GM19351 (cell line): ENCODE measurements at regions not wholly inside any gene's neighbourhood (a gene's known extent, or its start where the extent isn't known, plus 50 kb on each side); places are given as distances from the start of the nearest gene placed in this dataset.

Source experiments
- ATAC-seq: cut with Tn5 transposase; IDR thresholded peaks from one replicate; pipeline ENCODE4 v1.9.1; 2021; ENCODE audit warnings: mild to moderate bottlenecking, moderate library complexity; ENCODE audit not compliant: unreplicated experiment

- ATAC-seq: no peak
Observed at GRCh38 chr3:148075771-148076716, 621.7 kb upstream of the AGTR1 start.

- ATAC-seq: peak; percentile 54
Observed at GRCh38 chr3:148077318-148077923, 620.3 kb upstream of the AGTR1 start.

GRCh38 chr3:148077965-148078364 is 619.7 kb upstream of the AGTR1 start:
- ATAC-seq: no peak

GRCh38 chr3:148078658-148079057 is 619.0 kb upstream of the AGTR1 start:
- no peak for ATAC-seq

GRCh38 chr3:148079370-148079769 is 618.3 kb upstream of the AGTR1 start:
- no peak for ATAC-seq

GRCh38 chr3:148081926-148082325 is 615.8 kb upstream of the AGTR1 start:
- no peak for ATAC-seq

GRCh38 chr3:148082506-148083280 is 615.0 kb upstream of the AGTR1 start:
- no peak for ATAC-seq

GRCh38 chr3:148083526-148084182 is 614.0 kb upstream of the AGTR1 start:
- no peak for ATAC-seq

GRCh38 chr3:148084931-148085330 is 612.8 kb upstream of the AGTR1 start:
- peak; percentile 98 for ATAC-seq

GRCh38 chr3:148087601-148088371 is 609.9 kb upstream of the AGTR1 start:
- ATAC-seq: no peak

- no peak for ATAC-seq
Observed at GRCh38 chr3:148089171-148089570, 608.5 kb upstream of the AGTR1 start.

GRCh38 chr3:148090156-148090555 is 607.5 kb upstream of the AGTR1 start:
- ATAC-seq: no peak

- no peak for ATAC-seq
Observed at GRCh38 chr3:148092624-148093347, 604.9 kb upstream of the AGTR1 start.

- no peak for ATAC-seq
Observed at GRCh38 chr3:148093753-148094152, 604.0 kb upstream of the AGTR1 start.

GRCh38 chr3:148095962-148096361 is 601.7 kb upstream of the AGTR1 start:
- ATAC-seq: no peak

- no peak for ATAC-seq
Observed at GRCh38 chr3:148100476-148100875, 597.2 kb upstream of the AGTR1 start.

- no peak for ATAC-seq
Observed at GRCh38 chr3:148101061-148101460, 596.6 kb upstream of the AGTR1 start.

- ATAC-seq: no peak
Observed at GRCh38 chr3:148102156-148102555, 595.5 kb upstream of the AGTR1 start.

GRCh38 chr3:148106062-148106461 is 591.6 kb upstream of the AGTR1 start:
- ATAC-seq: no peak

- no peak for ATAC-seq
Observed at GRCh38 chr3:148126956-148127355, 570.7 kb upstream of the AGTR1 start.
